ENCODE measurements at regions not wholly inside any gene's neighbourhood (a gene's known extent, or its start where the extent isn't known, plus 50 kb on each side); places are given as distances from the start of the nearest gene placed in this dataset.

DNA sequence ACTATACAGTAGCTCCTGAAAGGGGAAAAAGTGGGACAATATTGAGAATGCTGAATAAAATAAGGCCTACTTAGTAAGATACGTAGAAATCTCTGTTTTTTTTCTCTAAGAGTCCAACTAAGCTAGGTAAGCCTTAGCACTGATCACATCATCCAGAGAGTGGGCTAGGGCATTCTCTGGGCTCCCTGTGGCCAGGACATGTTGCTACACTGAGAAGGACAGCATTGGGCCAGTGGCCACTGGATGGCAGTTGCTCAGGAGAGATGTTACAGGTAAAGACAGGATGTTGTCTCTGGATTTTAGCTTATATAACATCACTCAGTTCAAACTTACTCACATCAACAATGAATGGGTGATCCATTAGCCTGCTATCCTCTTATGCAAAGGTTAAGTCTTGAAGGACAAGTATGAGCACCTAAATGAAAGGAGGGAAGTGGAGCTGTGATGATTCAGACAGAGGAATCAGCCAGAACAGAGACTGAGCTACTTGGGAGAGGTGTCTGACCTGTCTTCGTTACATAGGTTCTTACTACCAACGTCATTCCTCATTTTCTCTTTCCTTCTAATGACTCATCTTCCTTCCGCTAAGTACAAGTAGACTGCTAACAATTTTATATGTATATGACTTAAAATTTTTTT lies 226.6 kb upstream of the ADCY2 start:
- TF ChIP-seq, protein P1, sequence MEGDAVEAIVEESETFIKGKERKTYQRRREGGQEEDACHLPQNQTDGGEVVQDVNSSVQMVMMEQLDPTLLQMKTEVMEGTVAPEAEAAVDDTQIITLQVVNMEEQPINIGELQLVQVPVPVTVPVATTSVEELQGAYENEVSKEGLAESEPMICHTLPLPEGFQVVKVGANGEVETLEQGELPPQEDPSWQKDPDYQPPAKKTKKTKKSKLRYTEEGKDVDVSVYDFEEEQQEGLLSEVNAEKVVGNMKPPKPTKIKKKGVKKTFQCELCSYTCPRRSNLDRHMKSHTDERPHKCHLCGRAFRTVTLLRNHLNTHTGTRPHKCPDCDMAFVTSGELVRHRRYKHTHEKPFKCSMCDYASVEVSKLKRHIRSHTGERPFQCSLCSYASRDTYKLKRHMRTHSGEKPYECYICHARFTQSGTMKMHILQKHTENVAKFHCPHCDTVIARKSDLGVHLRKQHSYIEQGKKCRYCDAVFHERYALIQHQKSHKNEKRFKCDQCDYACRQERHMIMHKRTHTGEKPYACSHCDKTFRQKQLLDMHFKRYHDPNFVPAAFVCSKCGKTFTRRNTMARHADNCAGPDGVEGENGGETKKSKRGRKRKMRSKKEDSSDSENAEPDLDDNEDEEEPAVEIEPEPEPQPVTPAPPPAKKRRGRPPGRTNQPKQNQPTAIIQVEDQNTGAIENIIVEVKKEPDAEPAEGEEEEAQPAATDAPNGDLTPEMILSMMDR (IDR thresholded peaks at IDR 0.05; ENCODE audit: low read length), result no peak
- no peak for TF ChIP-seq EZH2 (IDR thresholded peaks at IDR 0.05; ENCODE audit: borderline replicate concordance, low read length)
